SH-SY5Y (cell line): ENCODE measurements at regions not wholly inside any gene's neighbourhood (a gene's known extent, or its start where the extent isn't known, plus 50 kb on each side); places are given as distances from the start of the nearest gene placed in this dataset.

ENCODE experiments used
- GATA2 ChIP-seq: IDR thresholded peaks from 2 replicates; pipeline ENCODE4 v1.6.1; 2011; ENCODE audit warnings: mild to moderate bottlenecking, low read depth, low read length
- GATA3 ChIP-seq: IDR thresholded peaks from 2 replicates; pipeline ENCODE4 v1.6.1; 2011; ENCODE audit warnings: low read depth, mild to moderate bottlenecking, low read length, moderate library complexity

DNA sequence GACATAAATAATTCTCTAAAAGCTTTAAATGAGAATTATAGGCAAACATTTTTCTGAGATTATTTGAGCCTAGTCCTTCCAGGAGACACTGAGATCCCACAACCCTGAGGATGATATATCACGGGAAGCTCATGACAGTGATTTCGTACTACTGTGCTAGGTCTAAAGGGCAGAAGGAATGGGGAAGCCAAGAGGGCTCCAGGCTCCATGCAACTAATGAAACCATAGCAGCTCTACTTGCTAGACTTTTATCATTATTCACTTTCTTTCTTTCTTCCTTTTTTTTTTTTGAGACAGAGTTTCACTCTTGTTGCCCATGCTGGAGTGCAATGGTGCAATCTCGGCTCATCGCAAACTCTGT lies 57.3 kb upstream of the SGK1 start:
- TF ChIP-seq GATA3 (no peak), GATA2 (no peak)
